NCI-H2171 (cell line): ENCODE measurements at regions not wholly inside any gene's neighbourhood (a gene's known extent, or its start where the extent isn't known, plus 50 kb on each side); places are given as distances from the start of the nearest gene placed in this dataset.
"Not testable (repeated sequence)": the region's sequence is repeated elsewhere in the genome, so short reads cannot be mapped to it uniquely, and the experiment has no call there.

Experiments
- DNase-seq: peaks from one replicate; lab custom pipeline; 2025; lab: John Stamatoyannopoulos, UW

DNA sequence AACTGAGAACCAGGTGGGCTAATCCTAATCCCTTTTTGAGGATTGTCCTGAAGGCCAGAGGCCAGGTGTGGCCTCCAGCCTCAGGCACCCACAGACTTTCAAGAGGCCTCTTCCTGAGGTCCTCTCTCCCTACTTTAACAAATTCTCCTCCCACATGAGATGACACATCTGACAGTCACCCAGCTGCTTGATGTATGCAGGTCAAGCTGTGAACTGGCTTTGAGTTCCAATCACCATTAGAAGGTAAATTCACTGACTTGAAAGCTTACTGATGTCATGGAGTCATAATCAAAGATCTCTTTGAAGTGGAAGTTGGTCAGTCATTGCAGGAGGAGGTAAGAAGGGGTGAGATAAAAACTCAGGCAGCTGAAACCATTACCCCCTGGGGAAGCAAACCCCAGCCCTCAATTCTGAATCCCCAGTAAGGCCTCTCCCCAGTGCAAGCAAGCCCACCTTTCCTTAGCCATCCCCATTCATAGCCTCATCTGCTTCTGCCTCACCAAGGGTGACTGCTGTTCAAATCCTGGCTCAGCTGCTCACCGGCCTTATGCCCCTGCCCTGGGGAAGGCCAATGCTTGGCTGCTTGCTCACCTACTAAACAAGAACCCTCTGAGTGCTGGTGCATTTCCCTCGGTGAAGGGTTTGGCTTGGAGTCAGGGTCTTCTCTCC is 196.3 kb downstream of the BCL2L11 start:
- not testable (repeated sequence) for DNase-seq

DNA sequence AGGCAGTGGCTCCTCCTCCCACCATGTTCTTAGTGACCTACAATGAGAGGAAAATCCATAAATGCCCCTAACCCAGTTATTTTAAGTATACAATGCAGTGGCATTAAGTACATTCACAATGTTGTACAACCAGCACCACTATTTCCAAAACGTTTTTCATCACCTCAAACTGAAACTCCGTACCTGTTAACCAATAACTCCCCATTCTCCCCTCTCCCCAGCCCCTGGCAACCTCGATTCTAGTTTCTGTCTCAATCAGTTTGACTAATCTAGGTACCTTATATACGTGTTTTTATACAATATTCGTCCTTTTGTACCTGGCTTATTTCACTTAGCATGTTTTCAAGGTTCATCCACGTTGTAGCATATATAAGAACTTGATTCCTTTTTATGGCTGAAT is 198.8 kb downstream of the BCL2L11 start:
- DNase-seq, result not testable (repeated sequence)

DNA sequence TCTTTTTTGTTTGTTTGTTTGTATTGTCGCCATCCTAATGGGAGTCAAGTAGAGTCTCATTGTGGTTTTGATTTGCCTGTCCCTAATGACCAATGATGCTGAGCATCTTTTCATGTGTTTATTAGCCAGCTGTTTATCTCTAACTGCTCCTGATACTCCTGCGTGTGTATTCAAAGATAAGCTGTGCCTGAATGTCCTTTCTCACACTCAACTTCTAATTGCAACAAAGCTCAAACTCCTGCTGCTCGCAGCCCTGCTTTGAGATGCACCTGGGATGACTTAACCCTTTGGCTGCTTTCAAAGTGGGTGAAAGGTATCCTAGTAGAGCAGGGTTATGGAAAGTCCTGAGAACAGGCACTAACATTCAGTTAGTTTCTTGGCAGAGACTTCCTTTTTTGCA is 199.6 kb downstream of the BCL2L11 start:
- not testable (repeated sequence) for DNase-seq

DNA sequence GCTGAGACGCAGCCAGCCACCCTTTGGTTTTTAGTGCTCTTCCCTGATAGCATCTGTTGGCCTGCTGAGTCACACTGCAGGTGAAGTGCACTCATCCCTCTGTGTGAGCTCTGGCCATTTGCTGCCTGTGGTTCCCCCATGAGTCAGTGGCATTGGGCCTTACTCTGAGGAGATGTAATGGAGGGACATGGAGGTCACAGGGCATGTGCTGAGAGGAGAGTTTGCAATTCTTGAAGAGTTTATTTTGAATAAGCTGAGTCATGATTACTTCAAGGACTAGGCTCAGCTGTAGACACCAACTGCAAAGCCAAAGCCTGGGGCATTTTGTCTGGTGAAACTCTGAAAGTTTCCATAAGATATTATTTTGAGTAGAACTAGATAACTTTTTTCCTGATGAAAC is 200.3 kb downstream of the BCL2L11 start:
- not testable (repeated sequence) for DNase-seq

DNA sequence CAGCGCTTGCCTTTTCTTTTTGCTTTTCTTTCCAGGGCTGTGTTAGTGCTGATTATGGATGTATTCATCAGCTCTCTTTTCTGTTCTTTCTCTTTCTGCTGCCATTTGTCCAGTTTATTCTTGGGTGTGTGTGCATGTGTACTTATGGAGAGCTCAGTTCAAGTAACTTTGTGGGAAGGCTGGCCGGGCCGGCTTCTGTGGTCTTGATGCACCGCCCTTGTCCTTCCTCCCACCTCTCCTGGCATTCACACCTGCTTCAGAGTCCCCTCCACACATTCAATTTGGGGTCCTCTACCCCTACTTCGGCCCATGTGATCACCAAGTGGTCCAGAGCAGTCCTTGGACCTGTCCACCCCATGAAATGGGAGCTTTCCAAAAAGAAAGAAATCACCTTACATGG is 202.7 kb downstream of the BCL2L11 start:
- not testable (repeated sequence) for DNase-seq

- not testable (repeated sequence) for DNase-seq
Observed at GRCh38 chr2:111327726-111328125, 207.0 kb downstream of the BCL2L11 start.

- not testable (repeated sequence) for DNase-seq
Observed at GRCh38 chr2:111329309-111329708, 208.6 kb downstream of the BCL2L11 start.

DNA sequence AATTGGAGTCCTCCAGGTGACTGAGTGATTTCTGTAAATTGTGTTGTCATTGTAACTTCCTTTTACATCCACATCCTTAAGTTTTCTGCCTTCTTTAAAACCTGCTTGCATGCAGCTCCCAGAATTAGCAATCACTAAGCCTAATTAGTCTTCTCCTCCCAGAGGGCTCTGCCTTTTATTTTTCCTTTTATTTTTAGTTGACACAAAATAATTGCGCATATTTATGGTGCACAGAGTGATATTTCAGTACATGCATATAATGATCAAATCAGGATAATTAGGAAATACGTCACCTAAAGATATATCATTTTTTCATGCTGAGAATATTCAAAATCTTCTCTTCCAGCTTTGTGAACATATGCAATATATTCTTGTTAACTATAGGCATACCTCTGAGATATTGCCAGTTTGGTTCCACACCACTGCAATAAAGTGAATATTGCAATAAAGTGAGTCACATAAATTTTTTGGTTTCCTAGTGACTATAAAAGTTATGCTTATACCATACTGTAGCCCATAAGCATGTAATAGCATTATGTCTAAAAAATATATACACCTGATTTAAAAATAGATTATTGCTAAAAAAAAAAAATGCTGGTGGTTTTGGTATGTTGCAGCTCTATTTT is 210.5 kb downstream of the BCL2L11 start:
- DNase-seq, result not testable (repeated sequence)

DNA sequence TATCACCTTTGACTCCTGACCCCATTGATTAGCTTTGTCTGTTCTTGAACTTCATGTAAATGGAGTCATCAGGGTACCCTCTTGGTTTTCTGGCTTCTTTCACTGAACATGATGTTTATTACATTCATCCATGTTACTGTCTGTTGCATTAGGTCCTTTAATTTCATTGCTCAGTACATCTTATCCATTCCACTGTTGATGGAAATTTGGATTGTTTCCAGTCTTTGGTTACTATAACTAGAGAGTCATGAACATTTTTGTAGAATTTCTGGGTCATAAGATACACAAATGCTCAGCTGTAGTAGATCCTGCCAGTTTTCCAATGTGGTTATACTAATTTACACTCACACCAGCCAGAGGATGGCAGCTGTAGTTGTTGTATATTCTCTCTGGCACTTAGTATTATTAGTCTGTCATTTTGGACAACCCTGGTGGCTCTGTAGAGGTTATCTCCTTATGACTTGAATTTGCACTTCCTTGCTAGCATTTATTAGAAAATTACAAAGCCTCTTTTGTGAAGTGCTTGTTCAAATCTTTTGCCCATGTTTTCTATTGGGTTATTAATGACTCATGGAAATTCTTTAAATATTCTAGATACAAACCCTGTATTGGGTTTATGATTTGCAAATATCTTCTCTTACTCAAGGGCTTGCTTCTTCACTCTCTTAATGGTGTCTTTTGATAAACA is 214.7 kb downstream of the BCL2L11 start:
- DNase-seq, result not testable (repeated sequence)

- not testable (repeated sequence) for DNase-seq
Observed at GRCh38 chr2:111338474-111338873, 217.8 kb downstream of the BCL2L11 start.

DNA sequence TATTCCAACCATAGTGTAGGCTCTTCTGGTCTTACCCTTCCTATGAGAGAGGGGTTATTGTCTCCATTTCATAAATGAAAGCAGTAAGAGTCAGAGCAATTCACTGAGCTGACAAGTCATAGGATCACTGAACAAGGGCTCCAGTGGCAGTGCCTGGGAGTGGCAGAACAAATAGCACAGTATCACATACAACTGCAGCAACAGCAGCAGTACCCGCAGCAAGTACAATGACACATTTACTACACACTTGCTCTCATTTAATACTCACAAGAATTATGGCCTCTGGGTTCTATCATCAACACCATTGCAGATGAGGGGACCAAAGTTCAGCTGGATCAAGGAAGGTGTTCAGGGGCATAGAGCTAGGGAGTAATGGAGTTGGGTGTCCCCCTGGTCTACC is 218.8 kb downstream of the BCL2L11 start:
- DNase-seq, result not testable (repeated sequence)

DNA sequence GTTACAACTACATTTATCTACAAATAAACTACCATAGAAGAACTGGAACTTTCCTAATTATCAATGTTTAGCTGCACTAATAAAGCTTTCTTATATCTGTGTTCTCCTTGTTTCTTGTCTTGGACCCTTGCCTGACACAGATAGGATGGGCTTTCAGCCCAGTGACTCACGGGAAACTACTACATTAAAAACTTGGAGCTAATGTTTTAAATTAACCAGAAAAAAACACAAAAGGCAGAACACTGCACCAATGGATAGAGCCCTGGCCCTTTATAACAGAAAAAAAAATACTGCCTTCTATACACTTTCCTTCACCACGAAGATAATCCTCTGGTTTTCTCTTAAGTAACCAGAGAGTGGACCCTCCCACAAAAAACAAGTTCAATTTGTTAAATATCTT is 223.9 kb downstream of the BCL2L11 start:
- DNase-seq, result not testable (repeated sequence)

DNA sequence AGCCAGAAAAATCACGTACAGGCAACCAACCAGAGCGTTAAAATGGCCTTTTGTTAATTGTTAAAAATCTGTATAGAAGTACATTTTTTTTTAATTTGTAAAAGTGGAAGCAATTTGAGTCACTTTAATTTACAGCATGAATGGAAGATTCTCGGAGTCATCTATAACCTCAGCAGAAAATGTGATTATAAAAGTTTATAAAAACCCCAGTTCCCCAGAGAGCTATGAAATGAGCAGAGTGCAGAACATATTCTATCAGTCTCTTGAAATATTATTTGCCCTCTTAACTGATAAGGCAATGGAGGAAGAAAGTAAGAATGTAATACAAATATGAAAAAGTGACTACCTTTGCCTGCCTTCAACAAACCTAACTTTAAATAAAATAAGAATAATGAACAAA is 224.7 kb downstream of the BCL2L11 start:
- DNase-seq, result not testable (repeated sequence)

- not testable (repeated sequence) for DNase-seq
Observed at GRCh38 chr2:111346018-111346930, 225.6 kb downstream of the BCL2L11 start.

DNA sequence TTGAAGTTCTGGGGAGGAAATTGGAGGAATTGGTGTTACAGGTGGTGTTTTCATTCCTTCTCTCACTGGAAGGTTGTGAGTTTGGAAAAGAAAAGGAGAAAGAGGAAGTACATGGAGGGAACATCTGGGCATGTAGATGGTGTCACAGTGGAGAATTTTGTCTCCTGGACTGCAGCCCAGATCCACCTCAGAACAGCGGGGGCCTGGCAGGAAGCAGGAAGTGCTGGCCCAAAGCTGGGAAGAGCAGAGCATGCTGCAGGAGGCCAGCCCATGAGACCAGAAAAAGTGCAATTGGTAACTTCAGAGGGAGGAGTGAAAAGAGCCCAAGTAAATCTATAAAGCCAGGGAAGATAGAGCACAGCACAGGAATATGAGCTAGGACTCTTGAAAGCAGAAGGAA is 227.0 kb downstream of the BCL2L11 start:
- DNase-seq, result not testable (repeated sequence)

DNA sequence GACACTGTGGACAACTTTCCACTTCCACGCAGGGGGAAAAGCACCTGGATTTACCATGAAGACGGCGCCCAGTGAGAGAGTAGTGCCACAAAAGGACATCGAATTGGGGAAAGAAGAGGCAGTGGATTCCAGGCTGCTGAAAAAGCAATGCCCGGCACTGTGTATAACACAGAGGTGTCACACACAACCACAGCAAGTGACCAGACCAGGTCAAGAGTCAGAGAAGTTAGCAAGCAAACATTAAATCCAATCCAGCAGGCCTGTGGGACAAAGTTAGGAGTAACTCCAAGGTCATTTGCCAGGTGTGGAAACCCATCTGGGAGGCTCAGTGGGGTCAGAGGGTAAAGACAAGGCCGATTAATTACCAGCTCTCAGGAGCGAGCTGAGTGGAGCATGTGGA is 227.6 kb downstream of the BCL2L11 start:
- not testable (repeated sequence) for DNase-seq

GRCh38 chr2:111355022-111355817 is 234.5 kb downstream of the BCL2L11 start:
- not testable (repeated sequence) for DNase-seq

- not testable (repeated sequence) for DNase-seq
Observed at GRCh38 chr2:111355823-111356511, 235.3 kb downstream of the BCL2L11 start.

GRCh38 chr2:111356512-111357031 is 235.9 kb downstream of the BCL2L11 start:
- not testable (repeated sequence) for DNase-seq

DNA sequence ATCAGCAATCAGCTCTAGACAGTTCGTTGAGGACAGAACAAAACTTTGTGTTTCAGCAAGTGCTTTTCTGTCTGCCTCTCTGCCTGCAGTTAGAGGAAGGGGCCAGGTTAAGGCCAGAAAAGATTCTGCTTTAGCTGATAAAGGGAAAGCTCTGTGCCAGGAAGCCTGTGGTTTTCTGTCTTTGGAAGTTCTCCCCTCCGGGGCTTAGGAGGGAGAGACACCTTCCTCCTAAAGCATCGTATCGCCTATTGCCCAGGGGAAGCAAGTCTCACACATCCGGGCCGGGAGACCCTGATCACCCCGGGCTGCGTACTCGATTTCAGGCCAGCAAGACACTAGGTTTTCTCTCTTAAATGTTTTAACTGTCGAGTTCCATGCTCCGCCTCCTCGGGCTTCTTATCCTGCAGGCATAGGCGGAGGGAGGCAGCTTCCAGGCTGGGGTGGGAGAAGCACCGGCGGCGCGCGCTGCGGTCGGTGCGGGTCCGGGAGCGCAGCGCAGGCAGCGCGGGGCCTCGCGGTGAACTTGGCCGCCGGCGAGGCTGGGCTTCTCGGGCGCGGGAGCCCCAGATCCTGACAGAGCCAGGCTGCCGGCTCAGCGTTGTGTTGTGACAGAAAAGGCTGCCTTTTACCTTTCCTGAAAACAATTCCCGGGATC is 245.4 kb downstream of the BCL2L11 start:
- DNase-seq, result not testable (repeated sequence)
